NT2/D1 (cell line): ENCODE measurements at regions not wholly inside any gene's neighbourhood (a gene's known extent, or its start where the extent isn't known, plus 50 kb on each side); places are given as distances from the start of the nearest gene placed in this dataset.
A peak's percentile ranks its signal among the peaks of the same experiment; 100 is the strongest.

ENCODE experiments used
- DNase-seq: peaks from one replicate; pipeline ENCODE4 v3.0.0-alpha.2; 2011; ENCODE audit warnings: low read depth, low spot score
- H3K27me3 ChIP-seq: 2 replicates; pipeline ENCODE4 v1.6.0; 2011; ENCODE audit warnings: mild to moderate bottlenecking; ENCODE audit not compliant: insufficient read length, insufficient read depth
- H3K36me3 ChIP-seq: 2 replicates; pipeline ENCODE4 v1.6.1; 2011; ENCODE audit warnings: mild to moderate bottlenecking, low read length, mixed read lengths; ENCODE audit not compliant: insufficient read depth, insufficient read length
- H3K4me1 ChIP-seq: 2 replicates; pipeline ENCODE4 v1.5.1; 2011; ENCODE audit not compliant: insufficient read depth, insufficient read length
- H3K4me3 ChIP-seq: 2 replicates; pipeline ENCODE4 v1.5.1; 2011; ENCODE audit warnings: low read depth; ENCODE audit not compliant: insufficient read length
- H3K9ac ChIP-seq: 2 replicates; pipeline ENCODE4 v1.6.0; 2011; ENCODE audit warnings: low read depth; ENCODE audit not compliant: insufficient read length
- H3K9me3 ChIP-seq: 2 replicates; pipeline ENCODE4 v1.5.1; 2011; ENCODE audit warnings: mild to moderate bottlenecking, low read length; ENCODE audit not compliant: insufficient read depth
- SUZ12 ChIP-seq: IDR thresholded peaks from 2 replicates; pipeline ENCODE4 v1.6.1; 2011; ENCODE audit not compliant: insufficient read length, insufficient read depth; ENCODE audit errors: extremely low read depth
- YY1 ChIP-seq: IDR thresholded peaks from 2 replicates; pipeline ENCODE4 v1.6.1; 2011; ENCODE audit not compliant: insufficient read length, insufficient read depth
- ZNF274 ChIP-seq: IDR thresholded peaks from 2 replicates; pipeline ENCODE4 v1.6.1; 2011; ENCODE audit warnings: mild to moderate bottlenecking, low read depth, low read length

DNA sequence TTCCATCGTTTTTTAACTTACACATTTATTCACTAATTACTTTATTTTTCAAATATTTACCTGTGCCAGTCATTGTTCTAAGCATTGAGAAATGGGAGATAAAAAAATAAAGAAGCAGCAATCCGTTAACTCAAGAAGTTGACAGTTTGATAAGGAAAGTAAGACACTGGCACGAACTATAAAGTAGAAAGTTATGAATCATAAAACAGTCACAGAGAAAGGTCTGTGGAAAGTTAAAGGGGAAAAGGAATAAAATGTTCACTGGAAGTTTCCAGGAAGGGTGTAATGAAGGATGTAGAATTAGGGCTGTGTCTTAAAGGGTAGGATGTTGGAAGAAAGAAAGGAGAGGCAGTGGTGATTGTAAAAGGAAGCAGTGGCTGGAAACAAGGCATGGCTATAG lies 118.9 kb downstream of the RDH14 start:
- TF ChIP-seq YY1: no peak
- TF ChIP-seq ZNF274: no peak
- TF ChIP-seq SUZ12: no peak
- Histone ChIP-seq H3K9me3 (no peaks in the 10 kb centered on the region), H3K9ac (no peak overlapping the region), H3K4me1 (no peaks in the 10 kb centered on the region), H3K4me3 (no peak overlapping the region), H3K27me3 (no peaks in the 10 kb centered on the region), H3K36me3 (no peaks in the 10 kb centered on the region)
- no peak for DNase-seq

DNA sequence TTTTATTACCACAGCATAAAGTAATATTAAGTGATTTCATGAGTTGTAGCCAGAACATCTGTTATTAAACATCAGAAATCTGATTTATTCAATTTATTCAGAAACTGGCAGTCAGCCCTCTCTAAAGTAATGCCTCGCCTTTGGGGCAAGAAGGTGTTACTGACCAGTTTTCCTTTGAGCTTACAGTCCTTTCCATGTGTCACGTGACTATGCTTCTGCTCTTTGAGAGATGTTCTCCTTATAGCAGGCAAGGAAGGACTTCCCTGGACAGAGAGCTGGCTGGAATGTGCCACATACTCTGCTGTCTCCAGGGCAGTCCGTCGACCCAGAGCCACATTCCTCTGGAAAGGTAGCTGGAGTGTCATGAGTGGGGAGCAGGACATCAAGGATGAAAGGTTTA lies 119.7 kb downstream of the RDH14 start:
- TF ChIP-seq ZNF274 (no peak), YY1 (no peak), SUZ12 (no peak)
- Histone ChIP-seq H3K9ac (no peak overlapping the region), H3K36me3 (no peaks in the 10 kb centered on the region), H3K9me3 (no peaks in the 10 kb centered on the region), H3K27me3 (no peaks in the 10 kb centered on the region), H3K4me1 (no peaks in the 10 kb centered on the region), H3K4me3 (no peak overlapping the region)
- DNase-seq: no peak

DNA sequence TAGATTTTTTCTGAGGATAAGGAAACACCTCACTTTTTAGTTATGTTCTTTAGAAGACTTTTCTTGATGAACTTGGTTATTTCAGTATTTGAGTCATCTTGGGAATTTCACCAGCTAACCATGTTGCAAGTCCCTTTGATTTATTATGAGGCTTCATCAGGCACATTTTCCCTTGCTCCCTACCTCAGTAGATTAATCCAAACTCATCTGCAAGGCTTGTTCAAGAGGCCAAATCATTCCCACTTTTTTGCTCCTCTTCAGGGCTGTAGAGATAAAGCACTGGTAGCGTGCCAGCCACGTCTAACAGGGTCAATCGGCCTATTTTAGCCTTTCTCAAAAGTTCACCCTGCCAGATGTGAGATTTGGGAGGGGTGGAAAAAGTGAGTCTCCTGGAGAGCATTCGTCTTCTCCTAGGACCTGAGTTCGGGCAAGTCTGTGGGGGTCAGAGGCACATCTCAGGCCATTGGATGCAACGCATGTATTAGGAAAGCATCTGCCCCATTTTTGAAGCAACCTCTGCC lies 120.3 kb downstream of the RDH14 start:
- H3K27me3 ChIP-seq: no peaks in the 10 kb centered on the region
- TF ChIP-seq YY1 (no peak), SUZ12 (no peak), ZNF274 (no peak)

DNA sequence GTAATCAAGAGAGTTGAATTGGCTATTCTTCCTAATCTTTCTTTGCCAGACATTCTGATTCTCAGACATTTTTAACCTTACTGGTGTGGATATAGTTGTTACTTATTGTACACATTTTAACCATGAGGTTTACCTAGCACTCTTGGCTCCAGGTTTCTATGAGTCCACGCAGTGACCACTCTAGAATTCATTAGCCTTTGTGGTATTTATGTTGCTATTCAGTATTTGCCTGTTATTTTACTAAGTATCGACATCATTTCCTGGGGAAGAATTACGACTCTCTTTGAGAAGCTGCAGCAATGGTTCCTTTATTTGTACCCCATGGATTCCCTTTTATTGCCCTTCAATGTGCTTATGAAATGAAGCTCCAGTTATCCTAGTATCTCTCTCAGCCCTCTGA lies 120.7 kb downstream of the RDH14 start:
- TF ChIP-seq ZNF274 (no peak), SUZ12 (no peak), YY1 (no peak)
- Histone ChIP-seq H3K36me3 (no peaks in the 10 kb centered on the region), H3K9ac (no peak overlapping the region), H3K27me3 (no peaks in the 10 kb centered on the region), H3K4me3 (no peak overlapping the region), H3K4me1 (no peaks in the 10 kb centered on the region), H3K9me3 (no peaks in the 10 kb centered on the region)
- DNase-seq: no peak

More for the DNA sequence above, 120.3 kb downstream of the RDH14 start:
- no peak for DNase-seq
- Histone ChIP-seq H3K9me3 (no peaks in the 10 kb centered on the region), H3K4me3 (no peak overlapping the region), H3K36me3 (no peaks in the 10 kb centered on the region), H3K9ac (no peak overlapping the region), H3K4me1 (no peaks in the 10 kb centered on the region)

DNA sequence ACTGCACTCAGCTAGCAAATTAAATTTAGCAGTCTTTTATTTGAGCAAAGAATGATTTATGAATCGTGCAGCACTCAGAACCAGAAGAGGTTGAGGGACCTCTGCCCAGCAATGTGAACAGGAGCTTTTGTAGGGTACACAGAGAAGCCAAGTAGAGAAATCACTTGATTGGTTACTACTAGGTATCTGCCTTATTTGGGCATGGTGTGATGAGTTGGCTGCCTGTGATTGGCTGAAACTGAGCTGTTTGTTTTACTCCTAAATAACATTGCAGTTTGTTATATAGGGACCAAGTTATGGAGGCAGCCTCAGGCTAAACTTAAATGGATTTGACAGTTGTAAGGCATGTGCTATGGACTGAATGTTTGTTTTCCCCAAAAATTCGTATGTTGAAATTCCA lies 122.5 kb downstream of the RDH14 start:
- no peaks in the 10 kb centered on the region for H3K36me3 ChIP-seq
- no peaks in the 10 kb centered on the region for H3K27me3 ChIP-seq
- H3K4me1 ChIP-seq: no peaks in the 10 kb centered on the region
- no peak overlapping the region for H3K9ac ChIP-seq
- no peak overlapping the region for H3K4me3 ChIP-seq
- H3K9me3 ChIP-seq: no peaks in the 10 kb centered on the region
- no peak for TF ChIP-seq YY1
- no peak for TF ChIP-seq ZNF274
- TF ChIP-seq SUZ12: no peak
- no peak for DNase-seq

DNA sequence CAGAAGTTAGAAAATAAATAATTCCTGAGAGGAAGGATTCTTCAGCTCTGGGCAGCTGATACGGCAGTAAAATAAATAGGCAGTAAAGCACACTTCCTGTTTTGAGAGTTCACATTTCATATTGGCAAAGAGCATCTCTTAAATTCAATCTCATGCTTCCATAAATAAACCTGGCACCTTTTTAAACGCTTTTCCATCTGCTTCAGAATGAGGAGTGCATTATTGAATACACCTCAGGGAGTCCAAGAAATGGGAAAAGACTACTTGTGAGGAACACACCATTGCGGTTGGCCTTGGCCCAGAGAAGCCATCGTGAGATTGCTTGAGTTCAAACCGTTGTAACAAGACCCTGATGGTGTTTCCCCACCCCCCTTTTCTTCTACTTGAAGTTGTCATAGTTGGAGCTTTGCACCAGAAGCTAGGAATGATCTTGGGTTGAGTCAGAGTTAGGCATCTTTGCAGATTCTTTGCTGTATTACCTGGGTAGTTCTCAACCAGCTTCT lies 123.9 kb downstream of the RDH14 start:
- DNase-seq: no peak
- no peaks in the 10 kb centered on the region for H3K4me1 ChIP-seq
- H3K36me3 ChIP-seq: no peaks in the 10 kb centered on the region
- TF ChIP-seq YY1: no peak
- no peak for TF ChIP-seq SUZ12
- TF ChIP-seq ZNF274: no peak
- H3K4me3 ChIP-seq: no peak overlapping the region
- no peaks in the 10 kb centered on the region for H3K9me3 ChIP-seq
- H3K9ac ChIP-seq: no peak overlapping the region
- no peaks in the 10 kb centered on the region for H3K27me3 ChIP-seq

DNA sequence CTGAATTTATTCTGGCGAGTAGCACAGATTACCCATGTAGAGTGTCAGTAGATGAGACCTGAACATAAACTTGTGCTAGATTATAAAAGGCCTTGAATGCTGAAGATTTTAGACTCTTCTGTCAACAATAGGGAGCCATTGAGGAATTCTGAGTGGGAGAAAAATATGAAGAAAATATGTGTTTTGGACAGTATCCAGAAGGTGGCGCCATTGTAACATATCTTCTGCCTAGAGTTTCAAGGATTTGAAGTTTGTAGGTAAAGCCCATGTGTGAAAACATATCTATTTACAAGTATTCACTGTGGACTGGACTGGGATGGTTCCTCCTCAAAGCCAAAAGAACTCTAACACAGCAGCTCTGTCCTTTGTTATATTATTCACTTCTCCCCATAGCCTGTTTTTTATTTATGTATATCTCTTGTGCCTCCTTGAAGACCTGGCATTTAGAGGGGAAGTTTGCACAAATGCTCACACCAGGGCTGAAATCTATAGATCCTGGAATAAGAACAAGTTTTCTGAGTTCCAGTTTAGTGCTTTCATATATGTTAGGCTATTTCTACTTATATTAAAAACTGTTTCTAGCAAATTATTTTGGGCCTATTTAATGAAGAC lies 124.9 kb downstream of the RDH14 start:
- no peak overlapping the region for H3K4me3 ChIP-seq
- no peaks in the 10 kb centered on the region for H3K36me3 ChIP-seq
- H3K4me1 ChIP-seq: no peaks in the 10 kb centered on the region
- no peaks in the 10 kb centered on the region for H3K27me3 ChIP-seq
- no peak overlapping the region for H3K9ac ChIP-seq
- H3K9me3 ChIP-seq: no peaks in the 10 kb centered on the region
- TF ChIP-seq SUZ12: no peak
- no peak for TF ChIP-seq YY1
- no peak for TF ChIP-seq ZNF274
- peak; percentile 60 for DNase-seq
